Activated T-helper 9 cell treated with anti-CD3 and anti-CD28 coated beads, Interleukin-2, amount 50 U/mL, for 16 hours (primary cell): ENCODE measurements at regions not wholly inside any gene's neighbourhood (a gene's known extent, or its start where the extent isn't known, plus 50 kb on each side); places are given as distances from the start of the nearest gene placed in this dataset.

Source experiments
- DNase-seq: peaks from one replicate; pipeline ENCODE4 v3.0.0-alpha.2; 2020; ENCODE audit warnings: low read depth

GRCh38 chr1:199109160-199109559, 470.3 kb downstream of the PTPRC start:
- DNase-seq: no peak

- DNase-seq: no peak
Measured at GRCh38 chr1:199112365-199112764, 473.5 kb downstream of the PTPRC start.

- peak; percentile 34 for DNase-seq
Measured at GRCh38 chr1:199113265-199113869, 474.5 kb downstream of the PTPRC start.

GRCh38 chr1:199116488-199116887, 477.6 kb downstream of the PTPRC start:
- no peak for DNase-seq

GRCh38 chr1:199121047-199121446, 482.2 kb downstream of the PTPRC start:
- DNase-seq: no peak

GRCh38 chr1:199122085-199122484, 483.2 kb downstream of the PTPRC start:
- DNase-seq: no peak

GRCh38 chr1:199122532-199123311, 483.9 kb downstream of the PTPRC start:
- no peak for DNase-seq

GRCh38 chr1:199123615-199124014, 484.8 kb downstream of the PTPRC start:
- DNase-seq: no peak

GRCh38 chr1:199124351-199124750, 485.5 kb downstream of the PTPRC start:
- DNase-seq: no peak

- no peak for DNase-seq
Measured at GRCh38 chr1:199129247-199129646, 490.4 kb downstream of the PTPRC start.

GRCh38 chr1:199132006-199132405, 493.2 kb downstream of the PTPRC start:
- DNase-seq: no peak

GRCh38 chr1:199135901-199136300, 497.1 kb downstream of the PTPRC start:
- DNase-seq: no peak

GRCh38 chr1:199138061-199138460, 499.2 kb downstream of the PTPRC start:
- no peak for DNase-seq

- no peak for DNase-seq
Measured at GRCh38 chr1:199149591-199149990, 510.8 kb downstream of the PTPRC start.

- no peak for DNase-seq
Measured at GRCh38 chr1:199150756-199151155, 511.9 kb downstream of the PTPRC start.

GRCh38 chr1:199151634-199152425, 513.0 kb downstream of the PTPRC start:
- no peak for DNase-seq

GRCh38 chr1:199152676-199153075, 513.8 kb downstream of the PTPRC start:
- no peak for DNase-seq

GRCh38 chr1:199155166-199156019, 516.6 kb downstream of the PTPRC start:
- DNase-seq: no peak

GRCh38 chr1:199157494-199157893, 518.7 kb downstream of the PTPRC start:
- DNase-seq: no peak

- no peak for DNase-seq
Measured at GRCh38 chr1:199160521-199161318, 521.9 kb downstream of the PTPRC start.

- no peak for DNase-seq
Measured at GRCh38 chr1:199161319-199161680, 522.5 kb downstream of the PTPRC start.
